C4-2B (cell line): ENCODE measurements at regions not wholly inside any gene's neighbourhood (a gene's known extent, or its start where the extent isn't known, plus 50 kb on each side); places are given as distances from the start of the nearest gene placed in this dataset.
"Not testable (repeated sequence)": the region's sequence is repeated elsewhere in the genome, so short reads cannot be mapped to it uniquely, and the experiment has no call there.

Experiments used
- H3K27ac ChIP-seq: fragments of 450-650 bp; 2 replicates; pipeline ENCODE4 v1.5.1; 2017
- ZFX ChIP-seq: fragments of 450-650 bp; IDR thresholded peaks from 2 replicates; pipeline ENCODE4 v1.6.1; 2017
- TF ChIP-seq, protein P1 (sequence below): fragments of 450-650 bp; conservative IDR thresholded peaks from 2 replicates; pipeline ENCODE4 v1.5.1; 2017; ENCODE audit warnings: mild to moderate bottlenecking

DNA sequence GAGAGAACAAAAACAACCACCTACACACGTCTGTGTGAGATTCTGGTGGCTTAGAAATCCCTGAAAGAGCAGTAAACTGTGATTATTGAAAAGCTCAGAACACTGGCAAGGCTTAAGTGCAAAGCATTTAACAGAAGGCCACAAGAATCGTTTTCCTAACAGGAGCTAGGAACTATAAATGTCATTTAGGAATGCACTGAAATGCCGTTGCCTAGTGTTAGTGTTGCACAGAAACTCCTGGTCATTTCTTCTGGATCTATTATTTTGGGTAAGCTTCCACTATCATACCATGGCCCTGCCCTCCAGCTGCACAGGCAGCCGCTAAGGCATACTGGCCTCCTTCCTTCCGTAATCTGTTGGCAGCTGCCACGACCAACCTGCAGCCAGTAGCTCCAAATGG is 923.2 kb downstream of the NLGN4X start:
- no peak for TF ChIP-seq ZFX
- TF ChIP-seq, protein P1, sequence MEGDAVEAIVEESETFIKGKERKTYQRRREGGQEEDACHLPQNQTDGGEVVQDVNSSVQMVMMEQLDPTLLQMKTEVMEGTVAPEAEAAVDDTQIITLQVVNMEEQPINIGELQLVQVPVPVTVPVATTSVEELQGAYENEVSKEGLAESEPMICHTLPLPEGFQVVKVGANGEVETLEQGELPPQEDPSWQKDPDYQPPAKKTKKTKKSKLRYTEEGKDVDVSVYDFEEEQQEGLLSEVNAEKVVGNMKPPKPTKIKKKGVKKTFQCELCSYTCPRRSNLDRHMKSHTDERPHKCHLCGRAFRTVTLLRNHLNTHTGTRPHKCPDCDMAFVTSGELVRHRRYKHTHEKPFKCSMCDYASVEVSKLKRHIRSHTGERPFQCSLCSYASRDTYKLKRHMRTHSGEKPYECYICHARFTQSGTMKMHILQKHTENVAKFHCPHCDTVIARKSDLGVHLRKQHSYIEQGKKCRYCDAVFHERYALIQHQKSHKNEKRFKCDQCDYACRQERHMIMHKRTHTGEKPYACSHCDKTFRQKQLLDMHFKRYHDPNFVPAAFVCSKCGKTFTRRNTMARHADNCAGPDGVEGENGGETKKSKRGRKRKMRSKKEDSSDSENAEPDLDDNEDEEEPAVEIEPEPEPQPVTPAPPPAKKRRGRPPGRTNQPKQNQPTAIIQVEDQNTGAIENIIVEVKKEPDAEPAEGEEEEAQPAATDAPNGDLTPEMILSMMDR = no peak
- H3K27ac ChIP-seq = no peak overlapping the region

GRCh38 chrX:5295004-5295403 is 933.7 kb downstream of the NLGN4X start:
- H3K27ac ChIP-seq = no peak overlapping the region
- TF ChIP-seq, protein P1 = no peak
- no peak for TF ChIP-seq ZFX

- no peak for TF ChIP-seq ZFX
- TF ChIP-seq, protein P1 = no peak
- H3K27ac ChIP-seq = no peak overlapping the region
These were observed 938.0 kb downstream of the NLGN4X start for GRCh38 chrX:5290635-5291034.

GRCh38 chrX:5289949-5290348 is 938.7 kb downstream of the NLGN4X start:
- not testable (repeated sequence) for H3K27ac ChIP-seq

- no peak overlapping the region for H3K27ac ChIP-seq
- TF ChIP-seq ZFX = no peak
- TF ChIP-seq, protein P1 = no peak
These were observed 949.8 kb downstream of the NLGN4X start for GRCh38 chrX:5278908-5279307.

- no peak for TF ChIP-seq ZFX
- TF ChIP-seq, protein P1 = no peak
- no peak overlapping the region for H3K27ac ChIP-seq
These were observed 963.3 kb downstream of the NLGN4X start for GRCh38 chrX:5265324-5265850.

- TF ChIP-seq, protein P1 = no peak
- no peak for TF ChIP-seq ZFX
- no peak overlapping the region for H3K27ac ChIP-seq
These were observed 978.6 kb downstream of the NLGN4X start for GRCh38 chrX:5250106-5250505.

DNA sequence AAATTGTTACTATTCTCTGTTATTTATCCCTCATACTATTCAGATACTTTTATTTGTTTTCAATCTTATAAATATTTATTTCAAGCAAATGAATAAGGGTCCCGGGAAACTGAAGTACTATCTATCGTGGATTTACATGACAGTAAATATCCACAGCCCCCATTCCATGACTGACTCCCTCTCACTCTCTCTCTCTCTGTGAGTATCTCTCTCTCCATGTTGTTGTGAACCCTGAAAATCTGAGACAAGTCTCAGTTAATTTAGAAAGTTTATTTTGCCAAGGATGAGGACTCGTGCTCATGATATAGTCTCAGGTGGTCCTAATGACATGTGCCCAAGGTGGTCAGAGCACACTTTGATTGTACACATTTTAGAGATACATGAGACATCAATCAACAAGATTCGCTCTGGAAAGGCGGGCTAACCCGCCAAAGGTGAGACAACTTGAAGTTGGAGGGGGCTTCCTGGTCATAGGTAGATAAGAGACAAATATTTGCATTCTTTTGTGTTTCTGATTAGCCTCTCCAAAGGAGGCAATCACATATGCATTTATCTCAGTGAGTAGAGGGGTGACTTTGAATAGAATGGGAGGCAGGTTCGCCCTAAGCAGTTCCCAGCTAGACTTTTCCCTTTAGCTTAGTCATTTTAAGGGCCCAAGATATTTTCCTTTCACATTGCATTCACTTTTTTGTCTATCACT is 986.4 kb downstream of the NLGN4X start:
- no peak overlapping the region for H3K27ac ChIP-seq
- TF ChIP-seq, protein P1 = no peak
- no peak for TF ChIP-seq ZFX
